ACC112 (cell line): ENCODE measurements at regions not wholly inside any gene's neighbourhood (a gene's known extent, or its start where the extent isn't known, plus 50 kb on each side); places are given as distances from the start of the nearest gene placed in this dataset.

Experiments
- H2AFZ ChIP-seq: fragments of 200-600 bp; sonication (generic); one replicate; pipeline ENCODE4 v1.6.0; 2017; ENCODE audit warnings: antibody characterized with exemption, low read length; ENCODE audit not compliant: unreplicated experiment
- H3K27ac ChIP-seq: fragments of 200-600 bp; sonication (generic); 2 replicates; pipeline ENCODE4 v1.5.1; 2014; ENCODE audit warnings: low read depth, mild to moderate bottlenecking, antibody characterized with exemption, low read length, moderate library complexity
- H3K27me3 ChIP-seq: fragments of 200-600 bp; sonication (generic); 2 replicates; pipeline ENCODE4 v1.6.1; 2014; ENCODE audit warnings: mild to moderate bottlenecking, antibody characterized with exemption, low read length, moderate library complexity, mixed read lengths; ENCODE audit not compliant: insufficient read depth
- H3K36me3 ChIP-seq: fragments of 200-600 bp; sonication (generic); 2 replicates; pipeline ENCODE4 v1.6.1; 2016; ENCODE audit warnings: mild to moderate bottlenecking, antibody characterized with exemption, low read length, moderate library complexity, mixed read lengths; ENCODE audit not compliant: insufficient read depth
- H3K4me1 ChIP-seq: fragments of 200-600 bp; sonication (generic); one replicate; pipeline ENCODE4 v1.6.1; 2016; ENCODE audit warnings: low read length, mixed read lengths; ENCODE audit not compliant: insufficient read depth, unreplicated experiment, control insufficient read depth
- H3K4me3 ChIP-seq: fragments of 200-600 bp; sonication (generic); 2 replicates; pipeline ENCODE4 v1.5.1; 2014; ENCODE audit warnings: mild to moderate bottlenecking, low read depth, low read length
- H3K79me2 ChIP-seq: fragments of 200-600 bp; sonication (generic); one replicate; pipeline ENCODE4 v1.6.0; 2016; ENCODE audit warnings: low read length; ENCODE audit not compliant: control insufficient read depth, unreplicated experiment, insufficient read depth

- Histone ChIP-seq H3K36me3 (no peaks in the 10 kb centered on the region), H3K79me2 (no peaks in the 10 kb centered on the region), H3K4me1 (peaks cover 12% of the 10 kb centered on the region), H3K27ac (no peak overlapping the region), H2AFZ (no peak overlapping the region), H3K27me3 (no peaks in the 10 kb centered on the region), H3K4me3 (no peak overlapping the region)
Measured at GRCh38 chr5:126369083-126369482, 54.1 kb upstream of the GRAMD2B start.

GRCh38 chr5:126369995-126370731 is 53.0 kb upstream of the GRAMD2B start:
- H2AFZ ChIP-seq, result no peak overlapping the region
- H3K36me3 ChIP-seq, result no peaks in the 10 kb centered on the region
- no peaks in the 10 kb centered on the region for H3K27me3 ChIP-seq
- no peak overlapping the region for H3K4me3 ChIP-seq
- no peak overlapping the region for H3K27ac ChIP-seq
- peaks cover 12% of the 10 kb centered on the region for H3K4me1 ChIP-seq
- H3K79me2 ChIP-seq, result no peaks in the 10 kb centered on the region

GRCh38 chr5:126370796-126371718 is 52.2 kb upstream of the GRAMD2B start:
- Histone ChIP-seq H3K27me3 (no peaks in the 10 kb centered on the region), H3K4me3 (no peak overlapping the region), H3K4me1 (peaks cover 13% of the 10 kb centered on the region), H2AFZ (no peak overlapping the region), H3K79me2 (no peaks in the 10 kb centered on the region), H3K27ac (no peak overlapping the region), H3K36me3 (no peaks in the 10 kb centered on the region)

- Histone ChIP-seq H3K79me2 (no peaks in the 10 kb centered on the region), H3K36me3 (no peaks in the 10 kb centered on the region), H3K27me3 (no peaks in the 10 kb centered on the region), H3K27ac (no peak overlapping the region), H2AFZ (no peak overlapping the region), H3K4me3 (no peak overlapping the region), H3K4me1 (peaks cover 25% of the 10 kb centered on the region)
Measured at GRCh38 chr5:126373375-126374108, 49.7 kb upstream of the GRAMD2B start.
